Epithelial cell of proximal tubule (primary cell): ENCODE measurements at regions not wholly inside any gene's neighbourhood (a gene's known extent, or its start where the extent isn't known, plus 50 kb on each side); places are given as distances from the start of the nearest gene placed in this dataset.
A peak's percentile ranks its signal among the peaks of the same experiment; 100 is the strongest.

Experiments
- DNase-seq: peaks from one replicate; pipeline ENCODE4 v3.0.0-alpha.2; 2011; ENCODE audit warnings: low read depth
- H3K4me3 ChIP-seq: 2 replicates; pipeline ENCODE4 v1.5.1; 2011; ENCODE audit warnings: low read depth, mild to moderate bottlenecking, low read length
- TF ChIP-seq, protein P1 (sequence below): conservative IDR thresholded peaks from 2 replicates; pipeline ENCODE4 v1.5.1; 2012; ENCODE audit warnings: low read depth, mild to moderate bottlenecking, low read length

DNA sequence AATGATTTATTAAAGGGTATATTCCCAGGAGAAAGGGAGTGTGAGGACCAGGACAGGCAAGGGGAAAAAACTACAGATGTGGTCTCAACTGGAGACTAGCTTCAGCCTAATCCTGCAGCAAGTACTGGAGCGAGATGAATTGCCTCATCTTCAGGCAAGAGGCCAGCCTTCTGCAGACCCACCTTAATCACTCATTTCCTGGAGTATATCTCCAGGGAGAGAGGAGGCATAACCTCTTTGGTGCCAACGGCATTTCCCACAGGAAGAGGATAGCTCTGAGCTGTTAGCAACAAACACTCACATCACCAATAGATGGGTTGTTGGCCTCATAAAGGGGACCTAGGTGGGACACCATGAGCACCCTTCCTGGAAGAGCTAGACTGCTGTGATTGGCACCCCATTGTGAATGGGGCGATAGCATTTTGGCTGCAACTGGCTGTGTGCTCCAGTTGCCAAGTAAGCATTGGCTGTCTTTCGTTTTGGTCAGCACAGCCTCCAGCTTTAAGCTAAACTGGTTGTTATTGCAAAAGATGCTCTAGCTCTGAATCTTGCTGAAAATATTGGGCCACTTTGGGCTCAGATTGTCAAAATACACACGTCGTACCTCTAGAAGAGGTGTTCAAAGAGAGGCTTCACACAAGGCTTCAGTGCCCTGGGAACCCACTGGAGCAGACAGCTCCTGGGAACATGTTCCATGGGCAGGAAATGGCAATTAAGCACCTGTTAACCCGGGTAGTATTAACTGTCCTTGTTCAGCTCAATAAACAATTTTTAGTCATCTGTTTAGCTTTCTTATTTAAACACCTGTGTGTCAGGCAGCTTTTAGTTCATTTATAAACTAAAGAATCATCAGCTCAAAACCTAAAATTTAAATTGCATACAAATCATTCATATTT, 314.8 kb upstream of the C1orf87 start:
- H3K4me3 ChIP-seq: no peak overlapping the region
- DNase-seq: no peak
- TF ChIP-seq, protein P1, sequence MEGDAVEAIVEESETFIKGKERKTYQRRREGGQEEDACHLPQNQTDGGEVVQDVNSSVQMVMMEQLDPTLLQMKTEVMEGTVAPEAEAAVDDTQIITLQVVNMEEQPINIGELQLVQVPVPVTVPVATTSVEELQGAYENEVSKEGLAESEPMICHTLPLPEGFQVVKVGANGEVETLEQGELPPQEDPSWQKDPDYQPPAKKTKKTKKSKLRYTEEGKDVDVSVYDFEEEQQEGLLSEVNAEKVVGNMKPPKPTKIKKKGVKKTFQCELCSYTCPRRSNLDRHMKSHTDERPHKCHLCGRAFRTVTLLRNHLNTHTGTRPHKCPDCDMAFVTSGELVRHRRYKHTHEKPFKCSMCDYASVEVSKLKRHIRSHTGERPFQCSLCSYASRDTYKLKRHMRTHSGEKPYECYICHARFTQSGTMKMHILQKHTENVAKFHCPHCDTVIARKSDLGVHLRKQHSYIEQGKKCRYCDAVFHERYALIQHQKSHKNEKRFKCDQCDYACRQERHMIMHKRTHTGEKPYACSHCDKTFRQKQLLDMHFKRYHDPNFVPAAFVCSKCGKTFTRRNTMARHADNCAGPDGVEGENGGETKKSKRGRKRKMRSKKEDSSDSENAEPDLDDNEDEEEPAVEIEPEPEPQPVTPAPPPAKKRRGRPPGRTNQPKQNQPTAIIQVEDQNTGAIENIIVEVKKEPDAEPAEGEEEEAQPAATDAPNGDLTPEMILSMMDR: no peak

DNA sequence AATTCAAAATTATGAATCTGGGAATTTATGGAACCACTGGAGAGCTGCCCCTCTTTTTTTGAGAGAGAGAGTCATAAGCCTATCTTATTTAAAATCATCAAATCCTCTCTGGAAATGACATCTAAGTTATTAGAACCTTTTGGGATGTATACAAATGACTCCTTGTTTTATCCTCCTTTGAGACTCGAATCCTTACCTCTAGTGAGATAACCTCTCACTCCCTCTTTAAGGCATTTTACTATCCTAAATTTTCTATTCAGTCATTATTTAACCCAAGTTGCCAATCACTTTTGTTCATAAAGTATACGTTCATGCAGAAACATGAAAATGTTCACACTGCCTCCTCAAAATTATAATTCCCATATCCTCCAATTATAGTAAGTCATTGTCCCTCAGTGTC, 313.6 kb upstream of the C1orf87 start:
- DNase-seq: no peak
- H3K4me3 ChIP-seq: no peak overlapping the region
- TF ChIP-seq, protein P1: no peak

DNA sequence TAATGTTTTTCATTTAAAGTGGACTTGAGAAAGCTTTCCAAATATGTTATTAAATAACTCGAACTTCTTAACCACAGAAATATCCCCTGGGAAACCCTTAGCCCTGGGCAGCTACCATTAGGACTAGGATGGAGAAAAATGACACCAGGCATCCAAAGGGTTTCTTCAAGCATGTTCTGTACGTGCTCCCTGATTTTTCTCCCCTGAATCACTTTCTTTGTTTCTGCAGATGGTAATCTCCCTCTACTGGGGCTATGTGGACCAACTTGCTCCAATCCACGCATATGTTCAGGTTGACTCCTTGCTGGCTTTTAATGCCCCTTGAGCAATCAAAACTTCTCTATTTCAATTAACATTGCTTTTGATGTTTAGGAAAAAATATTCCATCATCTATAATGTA, 312.7 kb upstream of the C1orf87 start:
- TF ChIP-seq, protein P1: peak; percentile 18
- no peak for DNase-seq
- H3K4me3 ChIP-seq: no peak overlapping the region

DNA sequence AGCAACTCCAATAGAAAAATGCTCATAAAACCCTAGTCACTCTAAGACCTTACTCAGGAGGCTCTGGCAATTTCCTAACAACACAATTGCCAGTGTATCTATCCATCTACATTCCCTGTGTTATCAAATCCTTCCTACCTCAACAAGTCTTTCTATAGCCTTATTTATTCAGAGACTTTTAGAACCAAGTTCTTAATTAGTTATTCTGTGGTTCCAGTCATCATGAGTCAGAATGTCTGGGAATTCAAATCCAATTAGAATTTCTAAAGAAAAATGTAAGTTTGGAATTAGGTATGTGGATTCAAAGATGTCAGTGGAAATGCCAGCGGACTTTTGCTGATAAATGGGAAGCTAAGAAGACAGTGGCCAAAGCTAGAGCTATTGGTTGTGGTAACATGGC, 302.6 kb upstream of the C1orf87 start:
- TF ChIP-seq, protein P1: no peak
- DNase-seq: no peak
- no peak overlapping the region for H3K4me3 ChIP-seq

DNA sequence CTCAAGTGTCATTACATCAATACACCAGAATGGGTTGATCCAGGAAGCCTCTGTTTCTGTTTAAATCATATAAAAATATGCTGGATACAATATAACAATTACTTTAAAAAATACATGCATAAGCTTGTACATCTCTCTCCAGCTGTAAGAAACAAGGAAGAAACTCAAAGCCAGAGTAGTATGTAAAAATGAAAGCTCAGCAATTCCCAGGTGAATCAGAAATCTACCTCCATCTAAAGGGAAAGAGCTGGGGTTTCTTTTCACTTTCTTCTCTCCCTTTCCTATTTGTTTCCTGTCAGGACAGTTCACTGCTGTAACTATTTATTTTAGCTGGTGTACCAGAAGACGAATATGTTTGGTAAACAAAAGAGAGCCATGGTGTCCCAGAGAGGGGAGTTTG, 301.0 kb upstream of the C1orf87 start:
- TF ChIP-seq, protein P1: no peak
- DNase-seq: no peak
- no peak overlapping the region for H3K4me3 ChIP-seq

DNA sequence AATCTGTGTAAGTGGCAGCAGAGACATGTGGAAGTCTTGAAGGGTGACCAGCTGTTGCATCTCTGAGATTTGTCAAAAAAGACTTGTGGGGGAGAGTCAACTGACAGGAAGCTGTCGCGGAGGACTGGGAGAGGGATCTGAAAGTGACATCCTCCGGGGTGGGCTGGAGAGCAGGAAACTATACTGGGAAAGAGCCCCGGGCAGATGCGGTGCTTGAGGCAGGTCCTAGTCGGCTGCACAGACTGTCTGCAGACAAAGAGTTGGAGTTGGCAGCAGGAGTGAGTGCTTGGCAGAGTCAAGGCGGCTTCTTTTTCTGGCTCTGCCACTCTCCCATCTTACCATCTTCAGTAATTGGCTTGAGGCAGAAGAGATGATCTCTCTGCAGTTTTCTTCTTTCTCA, 294.0 kb upstream of the C1orf87 start:
- no peak overlapping the region for H3K4me3 ChIP-seq
- no peak for DNase-seq
- TF ChIP-seq, protein P1: no peak

DNA sequence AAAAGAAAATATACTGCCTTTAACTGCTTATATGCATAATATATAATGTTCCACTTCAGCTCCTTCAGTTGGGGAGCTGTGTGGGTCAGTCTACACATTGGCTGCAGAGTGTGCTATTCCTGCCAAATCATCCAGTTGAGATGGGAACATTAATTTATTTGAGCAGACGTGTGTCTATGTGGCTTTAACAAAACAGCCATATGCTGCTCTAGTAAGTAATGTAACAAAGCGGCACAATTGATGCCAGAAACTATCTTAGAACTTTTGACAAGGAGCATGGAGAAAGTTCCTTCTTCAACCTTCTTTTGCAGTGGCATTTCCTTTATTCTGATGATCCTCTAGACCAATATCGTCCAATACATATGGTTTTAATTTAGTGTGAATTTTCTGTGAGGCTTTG, 285.9 kb upstream of the C1orf87 start:
- H3K4me3 ChIP-seq: no peak overlapping the region
- TF ChIP-seq, protein P1: no peak
- DNase-seq: no peak
